Lower lobe of right lung (tissue), 2 donors: ENCODE measurements at regions not wholly inside any gene's neighbourhood (a gene's known extent, or its start where the extent isn't known, plus 50 kb on each side); places are given as distances from the start of the nearest gene placed in this dataset.

ENCODE experiments used
- ATAC-seq, 2 donors: fragments of 200-7000 bp; cut with Tn5 transposase; one replicate each; pipeline ENCODE4 v1.9.1; 2020 to 2022; ENCODE audit warnings: mild to moderate bottlenecking in 2 of 2, moderate library complexity in 2 of 2
- DNase-seq: peaks from one replicate; pipeline ENCODE4 v3.0.0-alpha.2; 2020
- H3K27ac ChIP-seq: fragments of 200-600 bp; one replicate; pipeline ENCODE4 v1.8.0; 2022
- H3K27me3 ChIP-seq: fragments of 200-600 bp; one replicate; pipeline ENCODE4 v1.8.0; 2022; ENCODE audit warnings: low read depth
- H3K36me3 ChIP-seq: fragments of 200-600 bp; one replicate; pipeline ENCODE4 v1.8.0; 2022; ENCODE audit warnings: mild to moderate bottlenecking
- H3K4me1 ChIP-seq: fragments of 200-600 bp; one replicate; pipeline ENCODE4 v1.8.0; 2022
- H3K4me3 ChIP-seq: fragments of 200-600 bp; one replicate; pipeline ENCODE4 v1.8.0; 2022; ENCODE audit warnings: mild to moderate bottlenecking
- H3K9me3 ChIP-seq: fragments of 200-600 bp; one replicate; pipeline ENCODE4 v1.8.0; 2022
- intact Hi-C: fragments of 100-400 bp; cut with DNase I; formaldehyde crosslinking; loops from one replicate; pipeline ENCODE4 v1.11.0; 2022
- TF ChIP-seq, protein P1 (sequence below): fragments of 200-600 bp; IDR thresholded peaks from one replicate; pipeline ENCODE4 v1.8.0; 2022; ENCODE audit warnings: antibody characterized with exemption, mild to moderate bottlenecking
- donor health status: DM: no; HTN: yes; CAD: no; lungs with severe emphysema.

DNA sequence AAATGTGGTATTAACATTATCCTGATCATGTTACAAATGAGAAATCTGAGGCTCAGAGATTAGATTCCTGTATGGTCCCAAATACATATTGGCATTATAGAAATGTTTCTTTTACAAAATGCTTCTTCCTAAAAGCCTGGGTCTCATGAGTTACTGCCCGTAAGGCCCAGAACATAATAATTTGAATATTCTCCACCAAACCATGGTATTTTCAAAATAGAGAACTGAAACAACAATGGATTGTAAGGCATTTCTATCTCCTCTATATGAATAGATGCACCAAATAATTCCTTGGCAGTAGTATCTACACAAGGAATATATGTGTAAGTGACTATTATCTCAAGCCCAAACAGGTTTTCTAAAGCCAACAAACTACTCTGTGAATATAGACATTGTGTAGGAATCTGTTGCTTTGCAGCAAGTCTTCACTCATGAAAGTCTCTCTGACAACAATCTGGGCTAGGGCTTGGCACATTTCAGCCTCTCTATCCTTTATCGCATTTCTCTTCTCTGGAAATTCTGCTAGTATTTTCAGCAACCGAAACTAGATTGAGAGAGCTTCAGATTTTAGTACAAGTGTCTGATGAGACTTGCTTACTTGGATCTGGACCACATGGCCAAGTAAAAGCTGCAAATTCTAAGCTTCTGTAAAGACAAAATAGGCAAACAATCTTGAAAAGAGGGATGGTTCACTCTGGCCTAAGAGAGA lies 112.8 kb upstream of the ARHGAP20 start:
- no peaks in the 10 kb centered on the region for H3K27me3 ChIP-seq
- intact Hi-C loops = no loop called here
- TF ChIP-seq, protein P1, sequence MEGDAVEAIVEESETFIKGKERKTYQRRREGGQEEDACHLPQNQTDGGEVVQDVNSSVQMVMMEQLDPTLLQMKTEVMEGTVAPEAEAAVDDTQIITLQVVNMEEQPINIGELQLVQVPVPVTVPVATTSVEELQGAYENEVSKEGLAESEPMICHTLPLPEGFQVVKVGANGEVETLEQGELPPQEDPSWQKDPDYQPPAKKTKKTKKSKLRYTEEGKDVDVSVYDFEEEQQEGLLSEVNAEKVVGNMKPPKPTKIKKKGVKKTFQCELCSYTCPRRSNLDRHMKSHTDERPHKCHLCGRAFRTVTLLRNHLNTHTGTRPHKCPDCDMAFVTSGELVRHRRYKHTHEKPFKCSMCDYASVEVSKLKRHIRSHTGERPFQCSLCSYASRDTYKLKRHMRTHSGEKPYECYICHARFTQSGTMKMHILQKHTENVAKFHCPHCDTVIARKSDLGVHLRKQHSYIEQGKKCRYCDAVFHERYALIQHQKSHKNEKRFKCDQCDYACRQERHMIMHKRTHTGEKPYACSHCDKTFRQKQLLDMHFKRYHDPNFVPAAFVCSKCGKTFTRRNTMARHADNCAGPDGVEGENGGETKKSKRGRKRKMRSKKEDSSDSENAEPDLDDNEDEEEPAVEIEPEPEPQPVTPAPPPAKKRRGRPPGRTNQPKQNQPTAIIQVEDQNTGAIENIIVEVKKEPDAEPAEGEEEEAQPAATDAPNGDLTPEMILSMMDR = no peak
- H3K4me3 ChIP-seq = no peak overlapping the region
- H3K36me3 ChIP-seq = no peaks in the 10 kb centered on the region
- DNase-seq (no peak), ATAC-seq (no peak)
- no peaks in the 10 kb centered on the region for H3K9me3 ChIP-seq
- no peak overlapping the region for H3K27ac ChIP-seq
- no peaks in the 10 kb centered on the region for H3K4me1 ChIP-seq

DNA sequence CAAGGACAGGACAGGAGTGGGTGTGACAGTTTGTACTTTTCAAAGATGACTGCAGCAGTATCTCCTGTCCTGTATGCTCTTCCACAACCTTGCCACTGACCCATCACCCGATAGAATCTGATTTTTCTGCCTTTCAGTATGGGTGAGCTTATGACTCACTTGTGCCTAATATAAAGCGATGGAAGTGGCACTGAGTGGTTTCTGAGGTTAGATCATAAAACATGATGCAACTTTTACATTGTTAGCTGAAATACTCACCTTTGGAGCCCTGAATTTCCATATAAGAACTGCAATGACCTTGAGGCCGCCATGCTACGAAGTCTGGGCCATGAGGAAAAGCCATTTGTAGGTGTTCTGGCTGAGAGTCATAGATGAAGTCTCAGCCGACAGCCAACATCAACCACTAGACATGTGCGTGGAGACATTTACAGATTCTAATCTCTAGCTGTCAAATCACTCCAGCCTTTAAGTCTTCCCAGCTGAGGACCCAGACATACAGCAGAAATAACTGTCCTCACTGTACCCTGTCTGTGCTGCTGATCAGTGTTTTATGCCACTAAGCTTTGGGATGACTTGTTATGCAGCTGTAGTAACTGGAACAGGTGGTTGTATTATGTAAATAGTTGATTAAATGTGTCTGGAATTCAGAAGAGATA lies 105.9 kb upstream of the ARHGAP20 start:
- no peaks in the 10 kb centered on the region for H3K4me1 ChIP-seq
- ATAC-seq = no peak
- H3K27ac ChIP-seq = no peak overlapping the region
- H3K9me3 ChIP-seq = no peaks in the 10 kb centered on the region
- intact Hi-C loops = no loop called here
- H3K4me3 ChIP-seq = no peak overlapping the region
- TF ChIP-seq, protein P1 = no peak
- H3K36me3 ChIP-seq = no peaks in the 10 kb centered on the region
- no peaks in the 10 kb centered on the region for H3K27me3 ChIP-seq
- DNase-seq = no peak

DNA sequence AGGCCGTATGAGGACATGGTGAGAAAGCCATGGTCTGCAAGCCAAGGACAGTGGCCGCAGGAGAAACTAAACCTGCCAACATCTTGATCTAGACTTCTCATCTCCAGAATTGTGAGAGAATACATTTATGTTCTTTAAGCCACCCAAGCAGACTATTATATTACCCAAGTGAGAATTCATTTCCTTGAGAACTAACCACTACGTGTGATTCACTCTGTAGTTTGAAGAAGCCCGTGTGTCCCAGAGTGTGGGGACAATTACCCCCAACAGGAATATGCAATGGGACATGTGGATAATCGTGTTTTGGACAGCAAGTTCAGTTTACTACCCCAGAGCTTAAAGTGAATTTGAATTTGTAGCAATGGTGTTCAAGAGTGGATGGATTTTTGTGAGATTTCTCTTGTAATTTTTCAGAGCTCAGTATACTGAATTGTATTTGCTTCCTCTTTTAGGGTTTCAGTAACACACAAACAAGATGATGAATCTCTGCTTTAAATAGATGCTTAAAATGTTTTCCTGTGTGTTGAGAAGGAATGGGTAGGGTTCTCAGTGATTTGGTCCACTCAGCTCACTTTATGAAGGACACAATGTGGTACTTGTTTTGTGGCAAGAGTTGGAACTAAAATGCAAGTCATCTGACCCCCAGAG lies 100.0 kb upstream of the ARHGAP20 start:
- Histone ChIP-seq H3K4me1 (no peaks in the 10 kb centered on the region), H3K9me3 (no peaks in the 10 kb centered on the region), H3K27me3 (no peaks in the 10 kb centered on the region), H3K4me3 (no peak overlapping the region), H3K36me3 (no peaks in the 10 kb centered on the region), H3K27ac (no peak overlapping the region)
- DNase-seq (no peak), ATAC-seq (no peak)
- intact Hi-C loops = no loop called here
- TF ChIP-seq, protein P1 = no peak

DNA sequence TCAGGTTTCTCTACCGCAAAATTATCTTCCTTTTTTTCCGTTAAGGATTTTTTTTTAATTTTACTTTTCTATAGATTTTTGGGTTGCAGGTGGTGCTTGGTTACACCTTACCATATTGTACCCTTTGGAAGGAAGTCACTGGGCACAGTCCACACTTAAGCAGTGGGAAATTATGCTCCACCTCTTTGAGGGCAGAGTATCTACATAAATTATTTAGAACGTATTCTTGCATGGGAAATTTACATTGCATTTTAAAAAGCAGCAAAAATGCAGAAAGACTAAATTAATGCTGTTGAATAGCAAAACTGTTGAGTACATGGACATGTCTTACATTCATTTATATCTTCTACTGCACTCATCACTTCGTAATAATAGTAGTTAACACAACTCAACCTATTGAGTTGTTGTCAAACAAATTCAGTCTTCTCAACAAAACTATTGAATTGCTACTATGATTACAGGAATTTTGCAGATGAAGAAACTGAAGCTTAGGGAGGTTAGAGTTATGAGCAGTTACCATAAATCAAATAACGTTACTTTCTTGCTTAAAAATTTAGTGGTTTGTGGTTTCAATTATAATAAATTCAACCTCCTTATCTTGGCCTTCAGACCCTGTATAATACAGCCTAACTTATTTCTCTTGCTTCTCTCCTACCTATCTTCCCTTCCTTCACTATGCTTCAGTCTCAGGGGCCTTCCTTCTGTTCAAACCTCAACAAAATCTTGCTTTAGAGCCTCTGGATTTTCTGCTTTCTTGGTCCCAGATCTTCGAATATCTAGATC lies 97.4 kb upstream of the ARHGAP20 start:
- no peak for ATAC-seq
- no peaks in the 10 kb centered on the region for H3K36me3 ChIP-seq
- H3K9me3 ChIP-seq = no peaks in the 10 kb centered on the region
- no peaks in the 10 kb centered on the region for H3K4me1 ChIP-seq
- no peaks in the 10 kb centered on the region for H3K27me3 ChIP-seq
- intact Hi-C loops = no loop called here
- DNase-seq = no peak
- H3K27ac ChIP-seq = no peak overlapping the region
- no peak overlapping the region for H3K4me3 ChIP-seq
- TF ChIP-seq, protein P1 = no peak

DNA sequence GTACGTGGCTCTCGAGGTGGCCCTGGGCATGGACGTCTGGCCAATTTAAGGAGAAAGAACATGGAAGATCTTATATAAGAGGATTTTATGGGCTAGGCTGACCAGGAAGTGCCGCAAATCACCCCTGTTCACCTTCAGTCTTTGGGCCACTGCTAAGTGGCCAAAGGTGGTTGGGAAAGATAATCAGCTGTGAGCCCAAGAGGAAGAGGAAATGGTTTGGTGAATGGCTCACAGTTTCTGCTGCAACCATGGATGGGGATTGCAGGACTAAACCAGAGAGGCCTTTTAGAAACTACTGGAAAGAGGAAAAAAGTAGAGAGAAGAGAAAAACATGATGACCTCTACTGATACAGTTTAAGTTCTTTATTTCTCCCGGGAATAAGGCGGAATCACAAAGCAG lies 96.0 kb upstream of the ARHGAP20 start:
- H3K27ac ChIP-seq = no peak overlapping the region
- no peaks in the 10 kb centered on the region for H3K27me3 ChIP-seq
- DNase-seq = no peak
- no peak for ATAC-seq
- TF ChIP-seq, protein P1 = no peak
- no peaks in the 10 kb centered on the region for H3K4me1 ChIP-seq
- intact Hi-C loops = no loop called here
- no peaks in the 10 kb centered on the region for H3K9me3 ChIP-seq
- H3K36me3 ChIP-seq = no peaks in the 10 kb centered on the region
- no peak overlapping the region for H3K4me3 ChIP-seq
